H1 (cell line): ENCODE measurements at regions not wholly inside any gene's neighbourhood (a gene's known extent, or its start where the extent isn't known, plus 50 kb on each side); places are given as distances from the start of the nearest gene placed in this dataset.

Experiments used
- ATF3 ChIP-seq: IDR thresholded peaks from 2 replicates; pipeline ENCODE4 v1.6.1; 2011; ENCODE audit warnings: low read depth, mild to moderate bottlenecking, low read length; ENCODE audit not compliant: insufficient read depth
- TEAD4 ChIP-seq: IDR thresholded peaks from 2 replicates; pipeline ENCODE4 v1.6.1; 2012; ENCODE audit warnings: low read depth, low read length, inconsistent platforms, mixed read lengths
- YY1 ChIP-seq: IDR thresholded peaks from 2 replicates; pipeline ENCODE4 v1.6.1; 2011; ENCODE audit warnings: low read depth, mild to moderate bottlenecking, low read length

GRCh38 chr1:38584448-38585355 is 274.9 kb downstream of the RRAGC start:
- TF ChIP-seq ATF3, result no peak
- TF ChIP-seq TEAD4, result no peak
- TF ChIP-seq YY1, result no peak
